GM13976 (cell line): ENCODE measurements at regions not wholly inside any gene's neighbourhood (a gene's known extent, or its start where the extent isn't known, plus 50 kb on each side); places are given as distances from the start of the nearest gene placed in this dataset.
A peak's percentile ranks its signal among the peaks of the same experiment; 100 is the strongest.
"Not testable (repeated sequence)": the region's sequence is repeated elsewhere in the genome, so short reads cannot be mapped to it uniquely, and the experiment has no call there.

Experiments used
- DNase-seq: peaks from one replicate; pipeline ENCODE4 v3.0.0; 2012; ENCODE audit warnings: low spot score
- in situ Hi-C: fragments of 300-500 bp; cut with MboI; formaldehyde crosslinking; loops from one replicate; pipeline ENCODE4 v1.12.0; 2022; ENCODE audit warnings: low sequenced_read_pairs, mixed read lengths, inconsistent platforms; ENCODE audit not compliant: unreplicated experiment
- TF ChIP-seq, protein P1 (sequence below): IDR thresholded peaks from 2 replicates; pipeline ENCODE4 v1.5.1; 2012; ENCODE audit warnings: borderline replicate concordance, mild to moderate bottlenecking; ENCODE audit not compliant: insufficient read depth; ENCODE audit errors: extremely low read depth, missing control alignments, control extremely low read depth

DNA sequence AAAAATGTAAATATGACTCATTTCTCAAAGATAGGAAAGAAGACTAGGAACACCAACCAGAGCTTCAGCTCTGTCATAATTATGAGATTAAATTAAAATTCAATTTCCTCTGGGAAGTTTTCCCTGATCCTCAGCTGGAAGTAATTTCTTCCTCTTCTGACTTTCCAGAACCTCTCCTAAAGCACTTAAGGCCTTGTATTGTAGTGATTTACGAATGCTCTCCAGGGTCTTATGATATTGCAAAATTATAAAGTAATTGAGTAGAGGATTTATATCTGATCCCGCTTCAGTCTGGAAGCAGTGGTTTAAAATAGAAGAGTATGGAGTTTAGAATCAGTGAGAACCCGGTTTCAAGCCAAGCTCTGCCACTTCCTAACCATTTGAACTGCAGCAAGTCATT, 279.8 kb downstream of the ZPLD1 start:
- in situ Hi-C loops: no loop called here
- TF ChIP-seq, protein P1, sequence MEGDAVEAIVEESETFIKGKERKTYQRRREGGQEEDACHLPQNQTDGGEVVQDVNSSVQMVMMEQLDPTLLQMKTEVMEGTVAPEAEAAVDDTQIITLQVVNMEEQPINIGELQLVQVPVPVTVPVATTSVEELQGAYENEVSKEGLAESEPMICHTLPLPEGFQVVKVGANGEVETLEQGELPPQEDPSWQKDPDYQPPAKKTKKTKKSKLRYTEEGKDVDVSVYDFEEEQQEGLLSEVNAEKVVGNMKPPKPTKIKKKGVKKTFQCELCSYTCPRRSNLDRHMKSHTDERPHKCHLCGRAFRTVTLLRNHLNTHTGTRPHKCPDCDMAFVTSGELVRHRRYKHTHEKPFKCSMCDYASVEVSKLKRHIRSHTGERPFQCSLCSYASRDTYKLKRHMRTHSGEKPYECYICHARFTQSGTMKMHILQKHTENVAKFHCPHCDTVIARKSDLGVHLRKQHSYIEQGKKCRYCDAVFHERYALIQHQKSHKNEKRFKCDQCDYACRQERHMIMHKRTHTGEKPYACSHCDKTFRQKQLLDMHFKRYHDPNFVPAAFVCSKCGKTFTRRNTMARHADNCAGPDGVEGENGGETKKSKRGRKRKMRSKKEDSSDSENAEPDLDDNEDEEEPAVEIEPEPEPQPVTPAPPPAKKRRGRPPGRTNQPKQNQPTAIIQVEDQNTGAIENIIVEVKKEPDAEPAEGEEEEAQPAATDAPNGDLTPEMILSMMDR: no peak
- no peak for DNase-seq

DNA sequence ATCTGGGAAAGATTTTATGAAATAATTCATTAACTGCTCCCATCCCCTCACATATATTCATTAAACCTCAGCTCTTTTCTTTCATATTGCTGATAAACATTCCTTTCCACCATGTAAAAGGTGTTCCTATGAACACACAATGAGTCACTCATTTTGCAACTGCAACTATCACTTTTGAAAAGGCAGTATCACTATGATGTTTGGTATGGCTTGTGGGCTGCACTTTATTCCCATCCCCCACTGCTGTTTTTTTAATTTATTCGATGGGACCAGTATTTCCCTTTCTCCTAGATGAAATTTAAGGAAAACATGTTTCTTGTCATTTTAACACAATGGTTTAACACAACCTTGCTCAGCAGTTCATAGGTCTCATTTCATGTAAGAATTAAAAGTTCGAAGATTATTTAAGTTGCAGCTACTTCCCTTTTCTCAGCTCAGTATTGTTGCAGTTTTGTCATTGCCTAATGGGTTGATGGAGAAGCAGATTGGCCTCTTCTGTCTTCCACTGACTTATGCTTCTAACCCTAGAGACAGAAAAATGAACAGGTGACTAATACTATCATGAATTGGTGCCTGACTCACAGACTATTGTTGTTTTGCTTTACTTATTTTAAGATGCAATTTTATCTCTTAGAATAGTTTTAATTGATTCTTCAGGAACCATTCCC, 280.3 kb downstream of the ZPLD1 start:
- DNase-seq: peak; percentile 52
- TF ChIP-seq, protein P1: no peak
- in situ Hi-C loops: no loop called here

DNA sequence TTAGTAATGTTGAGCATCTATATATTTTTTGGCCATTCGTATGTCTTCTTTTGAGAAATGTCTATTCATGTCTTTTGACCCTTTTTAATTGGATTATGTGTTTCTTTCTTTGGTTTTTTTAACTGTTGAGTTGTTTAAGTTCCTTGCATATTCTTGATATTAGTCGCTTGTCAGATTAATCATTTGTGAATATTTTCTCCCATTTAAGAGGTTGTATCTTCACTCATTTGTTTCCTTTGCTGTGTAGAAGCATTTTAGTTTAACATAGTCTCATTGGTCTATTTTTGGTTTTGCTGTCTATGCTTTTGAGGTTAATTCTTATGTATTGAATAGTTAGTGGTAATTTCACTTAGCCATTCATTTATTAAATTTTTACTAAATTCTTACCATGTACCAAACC, 283.8 kb downstream of the ZPLD1 start:
- TF ChIP-seq, protein P1: no peak
- in situ Hi-C loops: no loop called here
- DNase-seq: no peak

DNA sequence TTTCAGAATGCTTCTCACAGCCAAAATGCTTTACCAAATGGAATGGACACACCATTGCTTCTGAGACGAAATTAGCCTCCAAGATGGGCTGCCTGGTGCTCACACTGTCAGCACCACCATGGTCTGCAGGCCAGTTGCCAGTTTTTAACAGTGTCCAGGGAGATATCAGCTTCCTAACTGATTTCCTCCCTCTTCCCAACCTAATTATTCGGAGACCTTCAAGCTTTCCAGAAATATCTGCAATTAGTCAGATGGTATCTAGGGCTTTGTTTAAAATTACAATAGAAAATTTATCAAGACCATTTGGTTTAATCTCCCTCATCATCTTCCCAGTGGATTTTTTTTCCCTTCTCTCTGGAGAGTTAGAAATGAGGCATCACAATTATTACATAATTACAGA, 287.5 kb downstream of the ZPLD1 start:
- in situ Hi-C loops: no loop called here
- no peak for DNase-seq
- TF ChIP-seq, protein P1: no peak

DNA sequence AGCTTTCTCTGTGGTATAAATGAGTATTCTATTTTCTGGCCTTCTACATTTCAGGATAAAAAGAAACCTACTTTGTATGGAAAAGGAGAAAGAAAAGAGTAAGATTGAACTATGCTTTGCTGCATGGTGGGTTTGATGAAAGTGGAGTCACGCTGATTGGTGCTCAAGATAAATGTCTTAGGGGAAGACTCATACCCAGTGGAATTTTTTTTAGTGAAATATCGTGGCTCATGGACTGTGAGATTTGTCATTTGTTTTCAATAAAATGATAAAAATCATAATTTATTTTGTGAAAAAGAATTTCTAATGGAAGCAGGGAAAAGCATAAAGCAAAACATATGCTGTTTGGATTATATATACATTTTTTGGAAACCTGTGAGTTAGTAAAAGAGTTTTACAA, 292.5 kb downstream of the ZPLD1 start:
- in situ Hi-C loops: no loop called here
- TF ChIP-seq, protein P1: no peak
- DNase-seq: no peak

DNA sequence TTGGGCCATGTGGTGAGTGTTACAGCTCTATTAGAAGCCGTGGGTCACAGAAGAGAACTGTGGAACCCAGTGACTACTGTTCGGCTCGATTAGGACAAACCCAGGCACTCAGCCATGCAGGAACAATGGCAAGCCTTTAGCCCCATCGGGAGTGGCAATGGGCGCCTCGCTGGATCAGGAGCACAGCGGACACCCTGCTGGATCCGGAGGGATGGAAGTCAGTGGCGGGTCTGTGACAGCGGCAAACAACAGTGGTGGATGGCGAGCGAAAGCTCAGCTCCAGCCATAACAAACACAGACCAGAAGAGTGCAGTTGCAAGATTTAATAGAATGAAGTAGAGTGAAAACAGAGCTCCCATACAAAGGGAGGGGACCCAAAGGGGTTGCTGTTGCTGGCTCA, 297.8 kb downstream of the ZPLD1 start:
- in situ Hi-C loops, DNase-seq: not testable (repeated sequence)

DNA sequence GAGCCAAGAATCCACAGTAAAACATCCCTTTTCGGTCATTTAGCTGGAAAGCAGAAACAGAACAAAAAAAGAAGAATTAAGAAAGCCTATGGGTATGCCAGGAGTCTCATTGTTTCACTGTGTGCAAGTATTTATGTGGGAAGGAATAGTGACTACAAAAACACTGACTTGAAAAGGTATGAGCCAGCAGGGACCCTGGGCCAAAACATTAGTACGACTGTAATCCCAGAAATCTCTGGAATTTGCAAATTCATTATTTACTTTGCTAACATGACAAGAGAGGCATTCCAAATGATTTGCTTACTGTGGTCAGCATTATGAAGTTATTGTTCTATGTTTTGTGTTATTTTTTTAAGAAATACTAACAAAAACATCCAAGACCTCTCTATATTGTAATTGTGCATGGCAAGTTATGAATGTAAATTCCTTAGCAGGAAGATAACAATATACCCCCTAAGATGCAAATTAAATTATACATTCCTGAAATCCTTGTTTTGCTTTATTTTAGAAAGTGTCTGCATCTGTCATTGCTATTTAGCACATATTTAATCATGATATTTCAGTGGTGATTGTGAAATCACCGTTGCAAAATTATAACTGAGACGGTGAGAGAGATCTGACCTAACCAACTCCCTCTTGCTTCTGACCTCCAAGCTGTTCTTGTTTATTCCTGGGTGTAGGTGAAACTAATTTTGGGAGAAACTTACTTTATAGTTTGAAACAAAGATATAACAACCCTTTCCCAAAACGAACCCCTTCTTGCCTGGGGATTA, 299.2 kb downstream of the ZPLD1 start:
- TF ChIP-seq, protein P1: no peak
- in situ Hi-C loops: no loop called here
- DNase-seq: no peak
